Kidney capillary endothelial cell (primary cell): ENCODE measurements at regions not wholly inside any gene's neighbourhood (a gene's known extent, or its start where the extent isn't known, plus 50 kb on each side); places are given as distances from the start of the nearest gene placed in this dataset.

ENCODE experiments used
- DNase-seq: peaks from one replicate; pipeline ENCODE4 v3.0.0-alpha.2; 2018; ENCODE audit warnings: low spot score

DNA sequence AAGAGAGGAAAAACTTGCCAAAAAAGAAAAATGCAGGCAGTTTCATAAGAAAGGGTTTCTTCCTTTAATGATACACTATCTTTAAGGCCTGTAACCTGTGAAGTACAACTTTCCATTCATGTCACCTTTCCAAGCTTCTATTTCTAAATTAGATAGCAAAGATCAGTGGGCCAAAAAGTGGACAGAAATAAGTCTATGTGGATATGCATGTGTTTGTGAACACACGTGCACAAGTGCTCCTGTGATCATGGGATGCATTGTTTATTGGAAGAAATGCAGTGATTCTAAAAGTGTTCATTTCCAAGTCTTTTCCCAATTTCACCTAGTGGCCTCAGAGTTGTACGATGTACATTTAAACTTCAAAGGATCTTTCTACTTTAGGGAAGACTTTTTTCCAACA lies 230.0 kb upstream of the BLID start:
- DNase-seq, result no peak

- DNase-seq, result no peak
Observed at GRCh38 chr11:122345586-122345985, 229.6 kb upstream of the BLID start.

- DNase-seq, result no peak
Observed at GRCh38 chr11:122344215-122344614, 228.2 kb upstream of the BLID start.

DNA sequence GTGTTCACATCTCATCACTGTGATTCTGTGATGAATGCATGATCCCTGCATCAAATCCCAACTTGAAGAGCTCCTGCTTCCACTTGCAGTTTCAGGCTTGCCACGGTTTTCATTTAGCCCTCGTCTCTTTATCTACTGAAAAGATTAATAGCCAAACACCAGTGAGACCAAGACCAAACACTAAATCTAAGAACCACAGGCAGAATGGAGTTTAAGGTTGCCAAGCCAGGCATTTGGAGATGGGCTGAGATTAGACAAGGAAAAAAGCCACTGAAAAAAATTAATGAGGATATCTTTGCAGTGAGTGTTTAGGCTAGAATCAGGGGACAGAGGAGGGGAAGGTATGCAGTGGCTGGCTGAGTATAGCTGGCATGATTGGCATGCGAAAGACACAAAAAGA lies 227.2 kb upstream of the BLID start:
- no peak for DNase-seq

- peak; percentile 36 for DNase-seq
Observed at GRCh38 chr11:122342089-122342744, 226.2 kb upstream of the BLID start.

DNA sequence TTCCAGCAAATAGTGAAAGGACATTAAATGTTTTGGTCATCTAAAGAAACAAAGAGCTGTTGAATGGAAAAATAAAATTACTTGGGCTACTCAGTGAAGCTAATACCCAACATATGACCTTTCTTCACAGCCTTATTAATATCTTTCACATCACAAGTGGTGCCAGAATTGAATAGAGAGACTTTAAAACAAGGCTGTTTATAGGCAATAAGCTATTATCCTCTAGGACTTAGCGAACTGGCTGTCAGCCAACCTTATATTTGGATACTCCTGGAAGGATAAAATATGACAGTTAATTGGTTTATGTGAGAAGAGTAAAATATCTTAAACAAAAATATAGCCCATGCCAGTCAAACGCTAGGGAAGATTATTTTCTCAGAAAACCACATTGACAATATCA lies 225.5 kb upstream of the BLID start:
- DNase-seq, result no peak

DNA sequence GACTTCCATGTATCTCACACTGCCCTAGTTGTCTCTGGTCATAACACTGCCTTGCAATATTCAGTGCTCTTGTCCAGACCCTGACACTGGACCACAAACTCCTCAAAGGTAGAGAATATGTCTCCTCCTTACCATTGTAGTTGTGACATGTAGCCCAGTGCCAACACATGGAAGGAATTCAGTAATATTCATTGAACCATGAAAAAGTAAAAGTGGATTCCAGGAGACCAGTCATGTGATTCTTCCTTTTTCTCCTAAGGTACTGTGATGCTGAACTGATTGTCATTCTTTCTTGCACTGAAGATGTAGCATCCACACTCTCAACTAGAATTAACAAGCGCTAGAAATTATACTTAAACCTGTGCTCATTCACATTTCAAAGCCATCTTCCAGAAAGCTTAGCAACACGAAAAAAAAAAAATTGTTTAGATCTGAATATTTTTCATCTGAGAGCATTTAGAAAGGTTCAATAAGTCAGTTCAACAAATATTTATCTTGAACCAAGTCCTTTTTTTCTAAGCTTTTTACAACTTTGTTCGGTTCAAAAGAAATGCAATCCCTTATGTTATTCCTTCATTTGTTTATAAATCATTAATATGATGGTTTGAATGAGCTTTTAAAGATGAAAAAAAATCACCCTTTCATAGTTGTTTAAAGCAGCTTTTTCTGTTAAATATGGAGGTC lies 224.7 kb upstream of the BLID start:
- no peak for DNase-seq

- DNase-seq, result no peak
Observed at GRCh38 chr11:122339436-122340060, 223.5 kb upstream of the BLID start.

- DNase-seq, result no peak
Observed at GRCh38 chr11:122337704-122338103, 221.7 kb upstream of the BLID start.

GRCh38 chr11:122337241-122337640 lies 221.2 kb upstream of the BLID start:
- DNase-seq, result no peak

GRCh38 chr11:122336706-122337105 lies 220.7 kb upstream of the BLID start:
- DNase-seq, result no peak

DNA sequence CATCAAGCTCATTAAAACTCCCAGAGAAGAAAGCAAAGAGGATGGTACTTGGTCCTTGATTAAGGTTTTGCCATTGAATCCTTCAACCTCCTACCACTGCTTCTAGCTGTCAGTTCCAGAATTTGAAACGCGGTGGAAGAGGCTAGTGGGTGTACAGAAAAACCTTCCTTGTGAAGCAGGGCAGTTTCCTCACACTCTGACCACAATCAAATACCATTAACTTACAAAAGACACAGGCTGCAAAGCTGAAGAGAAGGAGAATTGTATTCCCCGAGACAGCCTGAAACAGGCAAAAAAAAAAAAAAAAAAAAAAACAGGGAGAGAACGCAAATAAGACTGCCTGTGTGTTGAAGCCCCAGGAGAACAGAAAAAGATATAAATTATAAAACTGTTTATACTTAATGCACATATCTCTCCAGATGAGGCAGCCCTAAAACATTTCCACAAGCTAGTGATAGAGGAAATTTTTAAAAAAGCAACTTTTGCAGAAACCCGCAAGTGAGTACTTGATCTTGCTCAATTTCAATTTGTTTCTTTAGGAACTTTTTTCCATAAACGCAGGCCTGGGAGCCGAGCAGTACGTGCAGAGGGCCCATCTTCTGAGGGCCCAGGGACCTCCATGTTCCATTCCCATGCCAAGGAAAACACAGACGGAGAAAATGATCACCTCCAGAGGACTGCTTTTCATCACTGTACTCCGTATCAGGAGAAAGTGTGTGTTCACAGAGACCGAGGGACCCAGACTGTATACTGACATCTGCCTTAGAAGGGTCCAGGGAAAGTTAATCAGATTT lies 218.7 kb upstream of the BLID start:
- DNase-seq, result no peak

GRCh38 chr11:122333467-122333866 lies 217.5 kb upstream of the BLID start:
- no peak for DNase-seq

DNA sequence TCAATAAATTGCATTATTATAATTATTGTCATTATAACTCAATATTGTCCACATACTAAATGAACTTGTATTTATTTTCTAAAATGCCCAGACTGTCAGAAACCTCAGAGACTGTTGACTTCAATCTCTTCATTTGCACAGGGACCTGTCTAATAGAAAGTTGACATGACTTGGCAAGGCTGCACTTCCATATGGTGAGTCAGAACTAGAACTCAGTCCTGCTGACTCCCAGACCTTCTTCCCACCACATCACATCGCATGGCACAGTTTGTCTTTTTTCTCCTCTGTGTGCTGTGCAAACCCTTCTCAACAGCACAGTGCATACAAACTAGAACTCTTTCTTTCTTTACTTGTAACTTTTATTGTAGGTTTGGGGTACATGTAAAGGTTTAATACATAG lies 215.1 kb upstream of the BLID start:
- peak; percentile 7 for DNase-seq

DNA sequence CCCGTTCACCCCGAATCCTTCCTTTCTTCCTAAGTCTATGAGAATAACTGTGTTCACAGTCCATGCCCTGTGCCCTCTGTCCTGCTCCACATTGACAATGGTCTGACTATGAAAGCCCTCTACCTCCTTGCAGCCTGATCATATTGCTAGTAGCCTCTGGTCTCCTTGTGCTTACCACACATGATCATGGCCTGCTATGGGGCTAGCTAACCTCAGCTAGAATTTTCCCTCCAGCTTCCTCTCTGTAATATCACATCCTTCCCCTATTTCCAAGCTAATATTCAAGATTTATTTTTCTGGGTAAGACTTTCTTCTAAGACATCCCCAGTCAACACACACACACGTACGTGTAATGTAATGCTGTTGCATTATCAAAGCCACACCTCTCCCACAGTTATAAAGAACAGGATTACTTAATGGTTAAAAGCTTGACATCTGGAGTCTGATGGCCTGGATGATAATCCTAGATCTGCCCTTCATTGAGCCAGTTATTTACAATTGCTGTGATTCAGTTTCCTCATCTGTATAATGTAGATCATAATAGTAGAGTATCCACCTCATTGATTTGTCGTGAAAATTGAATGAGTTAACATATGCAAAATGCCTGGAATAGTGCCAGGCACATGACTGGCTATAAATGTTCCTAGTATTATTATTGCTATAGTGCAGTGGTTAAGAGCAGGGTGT lies 214.4 kb upstream of the BLID start:
- no peak for DNase-seq

DNA sequence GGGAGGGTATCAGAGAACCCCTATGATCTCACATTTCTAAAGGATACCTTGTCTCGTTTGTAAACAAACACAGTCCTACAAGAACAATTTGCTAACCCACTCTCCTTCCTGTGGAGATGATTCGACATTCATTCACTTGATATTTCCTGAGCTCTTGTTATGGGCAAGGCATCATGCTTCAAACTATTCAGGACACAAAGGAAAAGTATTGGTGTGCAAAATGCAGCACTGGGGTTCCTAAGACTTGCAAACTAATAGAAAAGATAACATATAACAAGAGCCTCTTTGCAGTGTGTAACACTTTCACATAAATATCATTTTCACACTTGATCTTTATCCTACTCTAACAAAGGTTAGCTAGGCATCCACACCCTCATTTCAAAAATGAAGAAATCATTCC lies 211.5 kb upstream of the BLID start:
- DNase-seq, result no peak

DNA sequence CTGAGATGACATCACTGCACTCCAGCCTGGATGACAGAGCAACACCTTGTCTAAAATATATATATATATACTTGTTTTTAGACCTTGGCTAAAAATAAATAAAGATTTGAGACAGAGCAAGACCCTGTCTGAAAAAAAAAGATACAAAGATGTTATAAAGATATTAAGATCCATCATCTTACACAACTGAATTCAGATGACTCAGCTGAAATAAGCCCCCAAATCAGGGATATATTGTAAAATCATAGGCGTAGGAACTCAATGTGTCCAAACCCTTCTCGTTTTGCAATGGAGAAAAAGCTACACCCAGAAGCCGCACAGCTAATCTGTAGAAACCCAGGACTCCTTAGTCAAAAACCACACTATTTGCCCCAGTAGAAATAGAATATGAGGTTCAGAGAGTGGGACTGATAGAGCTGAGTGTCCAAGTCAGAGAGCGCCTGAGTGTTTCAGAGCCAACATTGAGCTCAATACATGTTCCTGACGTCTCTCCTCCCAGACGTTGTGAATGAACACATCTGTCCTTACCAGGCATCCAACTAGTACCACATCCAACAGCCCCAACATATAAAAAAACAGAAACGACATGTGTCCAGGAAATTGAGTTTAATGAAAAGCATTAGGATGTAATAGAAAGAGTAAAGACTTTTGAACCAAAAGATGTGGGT lies 207.9 kb upstream of the BLID start:
- no peak for DNase-seq

GRCh38 chr11:122322329-122322728 lies 206.3 kb upstream of the BLID start:
- DNase-seq, result no peak

DNA sequence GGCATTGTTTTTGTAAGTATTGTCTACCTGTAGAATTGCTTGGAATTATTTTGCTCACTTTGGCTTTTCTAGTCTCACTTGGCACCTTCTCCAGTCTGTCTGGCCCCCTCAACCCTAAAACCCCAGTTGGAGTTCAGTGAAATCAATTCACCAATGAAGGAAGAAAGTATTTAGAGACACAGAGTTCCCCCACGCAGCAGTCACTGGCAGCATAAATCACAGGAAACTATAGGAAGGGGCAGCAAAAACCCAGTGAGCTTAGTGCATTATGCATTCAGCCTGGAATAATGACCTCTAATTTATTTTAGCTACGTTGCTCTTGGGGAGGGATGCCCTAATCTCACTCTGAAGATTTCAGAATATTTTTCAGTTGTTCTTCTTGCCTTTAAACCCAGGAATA lies 204.7 kb upstream of the BLID start:
- DNase-seq, result no peak

DNA sequence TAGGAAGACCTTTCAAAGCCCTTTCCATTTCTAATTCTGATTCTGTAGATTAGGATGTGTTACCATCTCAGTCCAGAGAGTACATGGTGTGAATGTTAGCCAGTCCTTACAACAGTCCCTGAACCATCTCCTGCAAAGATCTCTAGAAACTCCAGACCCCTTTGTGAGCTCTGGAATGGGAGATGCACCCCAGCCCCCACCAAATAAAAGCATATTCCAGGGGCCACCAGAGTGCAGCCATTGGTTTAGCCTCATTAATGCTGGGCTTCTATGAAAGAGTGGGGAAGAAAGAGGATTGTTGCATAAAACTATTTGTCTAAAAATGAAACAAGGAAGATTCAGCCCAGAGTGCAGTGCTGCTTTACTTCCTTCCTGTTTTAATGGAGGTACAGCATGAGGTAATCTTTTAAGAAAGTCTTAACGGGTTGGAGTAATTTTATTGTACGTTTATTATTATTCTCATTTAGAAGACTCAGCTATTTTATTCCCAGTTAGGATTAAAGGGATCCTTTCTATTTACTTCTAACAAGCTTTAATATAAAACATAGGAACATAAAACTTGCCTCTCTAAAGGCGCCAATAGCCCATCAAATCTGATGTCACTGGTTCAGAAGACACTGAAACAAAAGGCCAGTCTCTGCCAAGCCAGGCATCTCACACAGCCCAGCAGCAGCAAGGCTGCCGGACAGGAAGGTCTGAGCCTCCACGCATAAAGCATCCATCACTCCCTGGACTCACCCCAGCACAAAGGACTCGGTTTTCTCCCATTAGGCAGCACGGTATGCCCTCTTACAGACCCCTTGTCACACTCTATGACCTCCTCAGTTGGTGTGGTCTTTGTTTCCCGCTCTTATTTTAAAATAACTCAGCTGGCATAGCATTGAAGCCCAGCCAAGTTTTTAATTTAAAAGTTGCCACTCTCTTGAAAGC lies 203.9 kb upstream of the BLID start:
- DNase-seq, result peak; percentile 10

GRCh38 chr11:122319085-122319484 lies 203.1 kb upstream of the BLID start:
- no peak for DNase-seq
